ENCODE measurements at regions not wholly inside any gene's neighbourhood (a gene's known extent, or its start where the extent isn't known, plus 50 kb on each side); places are given as distances from the start of the nearest gene placed in this dataset.

GRCh38 chr3:4011166-4011565, 211.9 kb downstream of the LRRN1 start:
- TF ChIP-seq POLR2A (IDR thresholded peaks at IDR 0.05) (no peak), CTCF (IDR thresholded peaks at IDR 0.05) (no peak)
